ENCODE measurements at regions not wholly inside any gene's neighbourhood (a gene's known extent, or its start where the extent isn't known, plus 50 kb on each side); places are given as distances from the start of the nearest gene placed in this dataset.

DNA sequence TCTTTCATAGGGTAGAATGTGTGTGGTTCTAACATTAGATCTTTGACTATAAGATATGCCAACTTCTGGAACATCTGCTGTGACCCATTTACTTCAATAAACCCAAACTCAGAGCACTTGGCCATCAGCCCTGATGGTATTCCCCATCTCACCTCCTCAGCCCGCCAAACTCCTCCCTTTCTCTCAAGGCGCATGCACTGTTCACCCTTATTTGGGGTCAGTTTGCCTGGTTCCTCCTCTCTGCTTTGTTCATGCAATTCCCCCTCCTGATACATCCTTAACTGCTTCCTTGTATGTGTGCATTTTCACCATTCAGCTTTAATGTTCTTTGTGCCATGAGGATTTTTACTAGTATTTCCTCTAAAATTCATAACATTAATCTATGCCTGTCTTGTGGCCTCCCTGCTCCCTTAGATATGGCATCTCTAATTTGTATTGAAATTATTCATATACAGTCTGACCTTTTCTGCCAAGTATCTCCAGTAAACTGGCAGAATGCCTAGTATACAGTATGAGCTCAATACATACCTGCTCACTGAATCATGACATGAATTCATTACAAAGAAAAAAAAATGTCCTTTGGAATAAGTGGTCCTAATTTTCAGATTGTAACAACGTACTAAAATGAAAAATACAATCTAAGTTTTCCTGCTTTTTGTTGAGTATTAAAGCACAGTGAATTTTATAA is 336.8 kb upstream of the IGFBP3 start:
- BruUV-seq (replicated peaks), result no TSS peak
- RAD21 ChIA-PET (ENCODE audit: low non-redundant PET in 1 of 2, low total read pairs in 2 of 2, uncharacterized antibody in 2 of 2, unreplicated experiment in 2 of 2), result no interaction called here
- DNase-seq (ENCODE audit: low read depth, low spot score), result peak; percentile 15
- H3K4me3 ChIP-seq (replicated peaks in 1 of 2; ENCODE audit: low read depth in 1 of 2, low read length in 2 of 2), result no peak overlapping the region
- H3K4me1 ChIP-seq (ENCODE audit: control insufficient read depth in 1 of 2, insufficient read depth in 2 of 2, low read length in 2 of 2), result peaks cover 3 to 8% of the 10 kb centered on the region in 2 experiments; a peak in 3 of 4 replicates
- no peak overlapping the region for H3K9ac ChIP-seq (ENCODE audit: low read length)
- CTCF ChIA-PET, result no interaction called here
- no peak overlapping the region for H3K27ac ChIP-seq (ENCODE audit: low read depth, low read length)
- intact Hi-C loops (cut with micrococcal nuclease), result no loop called here
- no peaks in the 10 kb centered on the region for H3K36me3 ChIP-seq (ENCODE audit: control insufficient read depth in 1 of 2, insufficient read depth in 2 of 2, low read length in 2 of 2)
- H4K20me1 ChIP-seq (ENCODE audit: insufficient read depth), result no peaks in the 10 kb centered on the region
- peak overlapping the region; percentile 25; the same call in 1 of the 2 replicates for H3K4me2 ChIP-seq (ENCODE audit: low read length)
- POLR2A ChIA-PET, result no interaction called here
- H3K27me3 ChIP-seq (ENCODE audit: insufficient read depth, low read length), result no peaks in the 10 kb centered on the region
- H3K9me2 ChIP-seq (ENCODE audit: insufficient read depth), result no peaks in the 10 kb centered on the region
- H3K9me3 ChIP-seq (ENCODE audit: control insufficient read depth in 1 of 2, insufficient read depth in 1 of 2, low read depth in 1 of 2, low read length in 2 of 2), result no peaks in the 10 kb centered on the region
- peak; percentile 30; the same call in 1 of the 2 replicates for ATAC-seq
- TF ChIP-seq ZNF274 (IDR thresholded peaks at IDR 0.05; ENCODE audit: low read depth, low read length), result no peak
- TF ChIP-seq, protein P1, sequence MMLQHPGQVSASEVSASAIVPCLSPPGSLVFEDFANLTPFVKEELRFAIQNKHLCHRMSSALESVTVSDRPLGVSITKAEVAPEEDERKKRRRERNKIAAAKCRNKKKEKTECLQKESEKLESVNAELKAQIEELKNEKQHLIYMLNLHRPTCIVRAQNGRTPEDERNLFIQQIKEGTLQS (IDR thresholded peaks at IDR 0.05), result no peak
- TF ChIP-seq TCF7L2 (IDR thresholded peaks at IDR 0.05; ENCODE audit: borderline replicate concordance, extremely low read depth, insufficient read depth, insufficient read length), result no peak
- no peak for TF ChIP-seq ELF1 (IDR thresholded peaks at IDR 0.05; ENCODE audit: borderline replicate concordance, low read depth)
- TF ChIP-seq POLR2AphosphoS5 (IDR thresholded peaks at IDR 0.05; ENCODE audit: low read depth, low read length), result no peak
- peak; percentile 31; the same call in 1 of the 2 replicates for TF ChIP-seq FOSL1 (IDR thresholded peaks at IDR 0.05; ENCODE audit: low read depth)
- no peak for TF ChIP-seq ZFX (IDR thresholded peaks at IDR 0.05)
- H2AFZ ChIP-seq (ENCODE audit: low read depth, low read length, poor library complexity, severe bottlenecking), result no peak overlapping the region
- no peaks in the 10 kb centered on the region for H3K79me2 ChIP-seq (ENCODE audit: insufficient read depth, low read length)

DNA sequence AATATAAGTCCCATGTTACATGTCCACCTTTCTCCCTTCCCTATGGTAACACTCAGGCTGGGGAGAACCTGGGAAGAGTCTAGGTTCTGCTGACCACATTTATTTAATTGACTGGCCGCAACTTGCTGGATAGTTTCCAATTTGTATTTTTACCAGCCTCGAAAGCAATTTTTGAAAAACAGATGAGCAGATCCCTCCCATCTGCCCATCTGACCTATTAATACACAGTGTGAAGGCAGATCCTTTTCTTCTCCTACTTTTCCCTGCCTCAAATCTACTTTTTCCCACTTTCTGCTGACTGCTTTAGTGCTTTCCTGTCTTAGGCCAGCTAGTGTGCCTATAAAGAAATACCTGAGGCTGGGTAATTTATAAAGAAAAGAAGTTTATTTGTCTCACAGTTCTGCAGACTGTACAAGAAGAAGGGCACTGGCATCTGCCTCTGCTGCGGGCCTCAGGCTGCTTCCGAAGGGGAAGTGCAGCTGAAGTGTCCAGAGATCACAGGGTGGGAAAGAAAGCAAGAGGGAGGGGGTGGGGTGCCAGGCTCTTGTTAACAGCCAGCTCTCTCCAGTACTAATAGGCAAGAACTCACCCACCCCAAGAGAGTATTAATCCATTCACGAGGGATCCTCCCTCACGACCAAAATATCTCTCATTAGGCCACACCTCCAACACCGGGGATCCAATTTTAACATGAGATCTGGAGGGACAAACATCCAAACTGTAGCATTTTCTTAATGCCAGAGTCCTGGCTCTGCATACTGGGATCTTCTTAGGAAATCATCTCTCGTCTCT is 336.0 kb upstream of the IGFBP3 start:
- TF ChIP-seq ZFX (IDR thresholded peaks at IDR 0.05) (no peak), FOSL1 (IDR thresholded peaks at IDR 0.05; ENCODE audit: low read depth) (no peak), TCF7L2 (IDR thresholded peaks at IDR 0.05; ENCODE audit: borderline replicate concordance, extremely low read depth, insufficient read depth, insufficient read length) (no peak), POLR2A (IDR thresholded peaks at IDR 0.05; ENCODE audit: borderline replicate concordance, extremely low read depth, insufficient read depth, insufficient read length) (no peak), SRF (IDR thresholded peaks at IDR 0.05; ENCODE audit: low read depth) (no peak)
- TF ChIP-seq, protein P2, sequence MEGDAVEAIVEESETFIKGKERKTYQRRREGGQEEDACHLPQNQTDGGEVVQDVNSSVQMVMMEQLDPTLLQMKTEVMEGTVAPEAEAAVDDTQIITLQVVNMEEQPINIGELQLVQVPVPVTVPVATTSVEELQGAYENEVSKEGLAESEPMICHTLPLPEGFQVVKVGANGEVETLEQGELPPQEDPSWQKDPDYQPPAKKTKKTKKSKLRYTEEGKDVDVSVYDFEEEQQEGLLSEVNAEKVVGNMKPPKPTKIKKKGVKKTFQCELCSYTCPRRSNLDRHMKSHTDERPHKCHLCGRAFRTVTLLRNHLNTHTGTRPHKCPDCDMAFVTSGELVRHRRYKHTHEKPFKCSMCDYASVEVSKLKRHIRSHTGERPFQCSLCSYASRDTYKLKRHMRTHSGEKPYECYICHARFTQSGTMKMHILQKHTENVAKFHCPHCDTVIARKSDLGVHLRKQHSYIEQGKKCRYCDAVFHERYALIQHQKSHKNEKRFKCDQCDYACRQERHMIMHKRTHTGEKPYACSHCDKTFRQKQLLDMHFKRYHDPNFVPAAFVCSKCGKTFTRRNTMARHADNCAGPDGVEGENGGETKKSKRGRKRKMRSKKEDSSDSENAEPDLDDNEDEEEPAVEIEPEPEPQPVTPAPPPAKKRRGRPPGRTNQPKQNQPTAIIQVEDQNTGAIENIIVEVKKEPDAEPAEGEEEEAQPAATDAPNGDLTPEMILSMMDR (IDR thresholded peaks at IDR 0.05 in 2 of 3, conservative IDR thresholded peaks at IDR 0.05 in 1 of 3; ENCODE audit: borderline replicate concordance in 1 of 3, insufficient read depth in 1 of 3, low read depth in 2 of 3, low read length in 2 of 3), result no peak
- TF ChIP-seq, protein P3, sequence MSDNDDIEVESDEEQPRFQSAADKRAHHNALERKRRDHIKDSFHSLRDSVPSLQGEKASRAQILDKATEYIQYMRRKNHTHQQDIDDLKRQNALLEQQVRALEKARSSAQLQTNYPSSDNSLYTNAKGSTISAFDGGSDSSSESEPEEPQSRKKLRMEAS (IDR thresholded peaks at IDR 0.05), result no peak
- DNase-seq (ENCODE audit: low read depth, low spot score) (no peak), ATAC-seq (no peak)
- ChIA-PET CTCF (no interaction called here), POLR2A (no interaction called here), RAD21 (ENCODE audit: low non-redundant PET in 1 of 2, low total read pairs in 2 of 2, uncharacterized antibody in 2 of 2, unreplicated experiment in 2 of 2) (no interaction called here)
- H3K27ac ChIP-seq (ENCODE audit: low read depth, low read length), result no peak overlapping the region
- H3K4me2 ChIP-seq (ENCODE audit: low read length), result no peak overlapping the region
- H3K79me2 ChIP-seq (ENCODE audit: insufficient read depth, low read length), result no peaks in the 10 kb centered on the region
- no peaks in the 10 kb centered on the region for H4K20me1 ChIP-seq (ENCODE audit: insufficient read depth)
- no peaks in the 10 kb centered on the region for H3K36me3 ChIP-seq (ENCODE audit: control insufficient read depth in 1 of 2, insufficient read depth in 2 of 2, low read length in 2 of 2)
- H3K9me2 ChIP-seq (ENCODE audit: insufficient read depth), result no peaks in the 10 kb centered on the region
- no peak overlapping the region for H2AFZ ChIP-seq (ENCODE audit: low read depth, low read length, poor library complexity, severe bottlenecking)
- H3K27me3 ChIP-seq (ENCODE audit: insufficient read depth, low read length), result no peaks in the 10 kb centered on the region
- no peak overlapping the region for H3K9ac ChIP-seq (ENCODE audit: low read length)
- no TSS peak for BruUV-seq (replicated peaks)
- no peaks in the 10 kb centered on the region for H3K9me3 ChIP-seq (ENCODE audit: control insufficient read depth in 1 of 2, insufficient read depth in 1 of 2, low read depth in 1 of 2, low read length in 2 of 2)
- intact Hi-C loops (cut with micrococcal nuclease), result no loop called here
- H3K4me3 ChIP-seq (replicated peaks in 1 of 2; ENCODE audit: low read depth in 1 of 2, low read length in 2 of 2), result no peak overlapping the region
- H3K4me1 ChIP-seq (ENCODE audit: control insufficient read depth in 1 of 2, insufficient read depth in 2 of 2, low read length in 2 of 2), result peaks cover 3 to 8% of the 10 kb centered on the region in 2 experiments; a peak in 3 of 4 replicates
